ENCODE measurements at regions not wholly inside any gene's neighbourhood (a gene's known extent, or its start where the extent isn't known, plus 50 kb on each side); places are given as distances from the start of the nearest gene placed in this dataset.

- no peak overlapping the region for H3K27ac ChIP-seq
- DNase-seq (ENCODE audit: low spot score): no peak
These were observed 341.6 kb downstream of the ZNF608 start for GRCh38 chr5:124404796-124405195.

GRCh38 chr5:124403281-124403680 is 343.2 kb downstream of the ZNF608 start:
- Histone ChIP-seq H3K27ac (no peak overlapping the region), H3K4me3 (no peak overlapping the region)
- TF ChIP-seq CTCF (IDR thresholded peaks at IDR 0.05): no peak
- DNase-seq (ENCODE audit: low spot score): no peak

More at GRCh38 chr5:124404796-124405195, 341.6 kb downstream of the ZNF608 start:
- no peak overlapping the region for H3K4me3 ChIP-seq
- no peak for TF ChIP-seq CTCF (IDR thresholded peaks at IDR 0.05)

GRCh38 chr5:124402144-124402581 is 344.3 kb downstream of the ZNF608 start:
- no peak overlapping the region for H3K4me3 ChIP-seq
- no peak for TF ChIP-seq CTCF (IDR thresholded peaks at IDR 0.05)
- H3K27ac ChIP-seq: no peak overlapping the region
- no peak for DNase-seq (ENCODE audit: low spot score)

GRCh38 chr5:124401476-124402143 is 344.8 kb downstream of the ZNF608 start:
- TF ChIP-seq CTCF (IDR thresholded peaks at IDR 0.05): no peak
- DNase-seq (ENCODE audit: low spot score): no peak
- Histone ChIP-seq H3K4me3 (no peak overlapping the region), H3K27ac (peak overlapping the region in 1 of 2 donors; percentile 18)

- H3K4me3 ChIP-seq: no peak overlapping the region
- no peak overlapping the region for H3K27ac ChIP-seq
- DNase-seq (ENCODE audit: low spot score): no peak
- no peak for TF ChIP-seq CTCF (IDR thresholded peaks at IDR 0.05)
These were observed 346.9 kb downstream of the ZNF608 start for GRCh38 chr5:124399426-124399961.

GRCh38 chr5:124398460-124398859 is 348.0 kb downstream of the ZNF608 start:
- Histone ChIP-seq H3K4me3 (no peak overlapping the region), H3K27ac (no peak overlapping the region)
- DNase-seq (ENCODE audit: low spot score): no peak
- TF ChIP-seq CTCF (IDR thresholded peaks at IDR 0.05): no peak

GRCh38 chr5:124397317-124397716 is 349.1 kb downstream of the ZNF608 start:
- no peak overlapping the region for H3K27ac ChIP-seq
- TF ChIP-seq CTCF (IDR thresholded peaks at IDR 0.05): no peak

More at GRCh38 chr5:124397317-124397716, 349.1 kb downstream of the ZNF608 start:
- H3K4me3 ChIP-seq: no peak overlapping the region
- DNase-seq (ENCODE audit: low spot score): no peak
